ENCODE measurements at regions not wholly inside any gene's neighbourhood (a gene's known extent, or its start where the extent isn't known, plus 50 kb on each side); places are given as distances from the start of the nearest gene placed in this dataset.

DNA sequence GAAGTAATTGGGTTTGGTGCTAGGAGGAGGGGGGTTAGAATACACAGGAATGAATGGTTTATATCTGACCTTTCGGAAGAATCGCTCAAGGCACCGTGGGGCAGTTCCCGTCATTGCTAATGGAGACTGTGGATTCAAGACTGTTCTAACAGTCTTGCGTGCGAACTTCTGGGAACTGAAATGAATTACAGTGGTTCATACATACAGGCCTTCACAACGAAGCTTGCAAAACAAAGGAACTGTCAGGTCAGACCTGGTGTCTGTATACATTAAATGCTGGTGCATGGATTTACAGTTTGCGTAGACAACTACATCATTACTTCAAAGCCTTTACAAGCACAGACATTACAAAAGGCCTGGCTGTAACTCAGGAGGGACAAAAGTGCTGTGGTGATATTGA is 983.9 kb downstream of the CDH11 start:
- TF ChIP-seq, protein P1, sequence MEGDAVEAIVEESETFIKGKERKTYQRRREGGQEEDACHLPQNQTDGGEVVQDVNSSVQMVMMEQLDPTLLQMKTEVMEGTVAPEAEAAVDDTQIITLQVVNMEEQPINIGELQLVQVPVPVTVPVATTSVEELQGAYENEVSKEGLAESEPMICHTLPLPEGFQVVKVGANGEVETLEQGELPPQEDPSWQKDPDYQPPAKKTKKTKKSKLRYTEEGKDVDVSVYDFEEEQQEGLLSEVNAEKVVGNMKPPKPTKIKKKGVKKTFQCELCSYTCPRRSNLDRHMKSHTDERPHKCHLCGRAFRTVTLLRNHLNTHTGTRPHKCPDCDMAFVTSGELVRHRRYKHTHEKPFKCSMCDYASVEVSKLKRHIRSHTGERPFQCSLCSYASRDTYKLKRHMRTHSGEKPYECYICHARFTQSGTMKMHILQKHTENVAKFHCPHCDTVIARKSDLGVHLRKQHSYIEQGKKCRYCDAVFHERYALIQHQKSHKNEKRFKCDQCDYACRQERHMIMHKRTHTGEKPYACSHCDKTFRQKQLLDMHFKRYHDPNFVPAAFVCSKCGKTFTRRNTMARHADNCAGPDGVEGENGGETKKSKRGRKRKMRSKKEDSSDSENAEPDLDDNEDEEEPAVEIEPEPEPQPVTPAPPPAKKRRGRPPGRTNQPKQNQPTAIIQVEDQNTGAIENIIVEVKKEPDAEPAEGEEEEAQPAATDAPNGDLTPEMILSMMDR (IDR thresholded peaks at IDR 0.05) = no peak

- TF ChIP-seq, protein P1 (IDR thresholded peaks at IDR 0.05) = no peak
These were observed 985.1 kb downstream of the CDH11 start for GRCh38 chr16:64136743-64137142.

DNA sequence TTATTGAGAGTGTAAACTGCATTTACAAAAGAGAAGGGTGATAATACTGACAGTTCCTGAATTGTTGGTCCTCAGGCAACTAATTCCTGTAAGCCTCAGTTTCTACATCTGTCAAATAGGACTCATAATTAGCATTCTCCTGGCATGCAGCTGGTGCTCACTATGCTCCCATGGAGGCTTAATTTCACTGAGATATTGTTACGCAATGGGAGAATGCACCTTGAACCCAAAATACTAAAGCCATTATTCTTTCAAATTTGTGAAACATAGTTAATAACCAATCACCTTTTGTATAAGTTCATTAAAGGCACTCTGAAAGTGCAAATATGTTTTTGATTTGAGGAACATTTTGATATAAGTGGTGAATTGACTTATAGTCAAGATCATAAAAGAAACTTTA is 985.5 kb downstream of the CDH11 start:
- TF ChIP-seq, protein P1 (IDR thresholded peaks at IDR 0.05) = no peak

DNA sequence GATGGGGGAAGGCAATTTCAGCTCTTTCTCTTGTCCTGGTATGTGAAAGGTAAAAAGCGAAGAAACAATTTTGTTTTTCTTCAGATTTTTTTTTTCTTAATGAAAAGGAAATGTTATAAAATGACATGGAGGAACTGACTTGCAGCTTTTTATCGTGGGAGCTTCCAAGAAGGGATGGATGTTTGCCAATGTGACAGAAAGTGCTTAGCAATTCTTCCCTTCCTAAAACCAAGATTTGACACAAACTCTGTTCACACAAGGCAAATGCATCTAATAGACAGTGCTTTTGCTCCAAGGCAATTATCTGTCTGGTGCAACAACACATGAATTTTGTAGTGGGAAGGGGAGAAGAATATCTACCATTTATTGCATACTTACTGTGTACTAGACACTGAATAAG is 988.5 kb downstream of the CDH11 start:
- TF ChIP-seq, protein P1 (IDR thresholded peaks at IDR 0.05) = no peak

DNA sequence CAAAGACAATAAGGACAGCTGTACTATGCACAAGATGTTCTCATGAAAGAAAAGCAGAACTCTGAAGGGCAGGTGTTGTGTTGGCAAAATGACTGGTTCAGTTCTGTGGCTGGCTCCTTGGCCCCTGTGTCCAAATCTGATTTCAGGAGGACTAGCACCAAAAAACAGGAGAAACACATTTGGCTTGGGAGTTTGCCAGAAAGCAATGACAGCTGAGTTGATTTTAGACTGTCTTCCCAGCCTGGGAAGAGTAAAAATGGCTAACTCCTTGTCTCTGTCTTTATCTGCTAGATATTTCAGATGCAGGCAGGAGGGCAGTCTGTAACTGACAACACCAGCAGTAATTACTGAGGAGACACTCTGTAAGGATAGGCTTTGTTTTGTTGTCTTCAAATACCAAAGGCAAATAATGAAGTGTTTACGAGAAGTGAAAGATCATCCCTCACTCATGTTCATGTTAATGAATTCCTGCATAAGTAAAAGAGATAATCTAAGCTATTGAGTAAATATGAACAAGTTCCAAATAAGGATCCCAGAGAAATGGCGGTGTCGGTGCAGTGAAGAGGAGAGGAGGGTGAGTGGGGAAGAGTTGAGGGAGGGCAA is 989.0 kb downstream of the CDH11 start:
- TF ChIP-seq, protein P1 (IDR thresholded peaks at IDR 0.05) = no peak

GRCh38 chr16:64132190-64132589 is 989.7 kb downstream of the CDH11 start:
- TF ChIP-seq, protein P1 (IDR thresholded peaks at IDR 0.05) = no peak

DNA sequence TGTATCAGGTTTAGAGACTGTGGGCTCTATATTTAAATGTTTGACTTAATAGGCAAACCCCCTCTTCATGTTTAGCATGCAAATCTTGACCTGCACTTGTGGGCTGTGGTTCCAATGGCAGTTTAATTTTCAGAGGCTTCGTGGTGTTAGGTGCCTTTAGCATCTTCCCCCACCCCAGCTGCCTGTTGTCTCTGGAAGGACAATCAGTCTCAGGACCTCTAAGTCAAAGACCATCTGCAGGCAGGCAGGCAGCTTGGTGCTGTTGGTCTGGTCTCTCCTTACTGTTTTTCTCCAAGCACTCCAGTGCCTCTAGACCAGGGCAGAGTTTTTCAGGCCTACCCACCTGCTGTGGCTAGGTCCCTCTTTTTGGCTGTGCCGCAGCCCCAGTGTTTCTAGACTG is 990.4 kb downstream of the CDH11 start:
- TF ChIP-seq, protein P1 (IDR thresholded peaks at IDR 0.05) = no peak

GRCh38 chr16:64130140-64130539 is 991.7 kb downstream of the CDH11 start:
- TF ChIP-seq, protein P1 (IDR thresholded peaks at IDR 0.05) = no peak
